SK-N-SH (cell line): ENCODE measurements at regions not wholly inside any gene's neighbourhood (a gene's known extent, or its start where the extent isn't known, plus 50 kb on each side); places are given as distances from the start of the nearest gene placed in this dataset.

Source experiments
- CHD2 ChIP-seq: fragments of 150-350 bp; IDR thresholded peaks from 2 replicates; pipeline ENCODE4 v1.6.1; 2018; ENCODE audit warnings: low read length; ENCODE audit not compliant: partially characterized antibody
- ELF1 ChIP-seq: IDR thresholded peaks from 2 replicates; pipeline ENCODE4 v1.4.0; 2012
- FOXJ3 ChIP-seq: sonication (generic); formaldehyde crosslinking; IDR thresholded peaks from 2 replicates; pipeline ENCODE4 v1.5.1; 2020; ENCODE audit warnings: mild to moderate bottlenecking, missing genetic modification reagents
- POLR2AphosphoS5 ChIP-seq: IDR thresholded peaks from 2 replicates; pipeline ENCODE4 v1.6.1; 2012; ENCODE audit warnings: low read depth, low read length
- RAD21 ChIP-seq: IDR thresholded peaks from 2 replicates; pipeline ENCODE4 v1.6.1; 2012; ENCODE audit warnings: mild to moderate bottlenecking, low read length
- SMC3 ChIP-seq: IDR thresholded peaks from 2 replicates; pipeline ENCODE4 v1.6.1; 2012; ENCODE audit warnings: low read depth, low read length, improper control_type of control experiment
- TCF12 ChIP-seq: IDR thresholded peaks from 2 replicates; pipeline ENCODE4 v1.4.0; 2012
- TEAD4 ChIP-seq: IDR thresholded peaks from 2 replicates; pipeline ENCODE4 v1.4.0; 2012; ENCODE audit warnings: mild to moderate bottlenecking, borderline replicate concordance; ENCODE audit not compliant: insufficient read depth
- YY1 ChIP-seq: IDR thresholded peaks from 2 replicates; pipeline ENCODE4 v1.4.0; 2012; ENCODE audit warnings: low read depth, mild to moderate bottlenecking
- TF ChIP-seq, protein P1 (sequence below): fragments of 200-600 bp; sonication (generic); IDR thresholded peaks from 2 replicates; pipeline ENCODE4 v1.6.1; 2017; ENCODE audit warnings: antibody characterized with exemption, mild to moderate bottlenecking, moderate library complexity
- TF ChIP-seq, protein P2 (sequence below): IDR thresholded peaks from 2 replicates; pipeline ENCODE4 v1.4.0; 2012; ENCODE audit warnings: low read depth, borderline replicate concordance
- TF ChIP-seq, protein P3 (sequence below): IDR thresholded peaks from 2 replicates; pipeline ENCODE4 v1.4.0; 2012; ENCODE audit warnings: low read depth, borderline replicate concordance
- TF ChIP-seq, protein P4 (sequence below): IDR thresholded peaks from 2 replicates; pipeline ENCODE4 v1.4.0; 2012; ENCODE audit warnings: low read depth

DNA sequence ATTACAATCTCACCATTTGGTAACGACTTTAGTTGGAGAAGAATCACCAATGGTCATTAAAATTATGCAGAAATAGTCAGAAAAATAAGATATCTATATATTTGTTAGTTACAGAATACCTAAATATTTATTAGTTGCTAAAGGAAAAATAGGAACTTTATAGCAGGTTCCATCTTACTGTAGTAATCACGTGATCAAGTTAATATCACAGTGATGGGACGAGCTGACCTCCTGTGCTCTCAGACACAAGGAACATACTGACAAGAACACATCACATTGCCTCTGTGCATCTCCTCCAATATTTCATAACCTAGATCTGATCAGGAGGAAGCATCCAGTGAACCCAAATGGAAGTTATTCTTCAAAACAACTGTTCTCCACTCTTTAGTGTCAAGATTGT lies 215.3 kb downstream of the GALR1 start:
- TF ChIP-seq TCF12 (no peak), FOXJ3 (no peak), RAD21 (no peak), TEAD4 (no peak), POLR2AphosphoS5 (no peak), CHD2 (no peak), ELF1 (no peak), YY1 (no peak), SMC3 (no peak)
- TF ChIP-seq, protein P1, sequence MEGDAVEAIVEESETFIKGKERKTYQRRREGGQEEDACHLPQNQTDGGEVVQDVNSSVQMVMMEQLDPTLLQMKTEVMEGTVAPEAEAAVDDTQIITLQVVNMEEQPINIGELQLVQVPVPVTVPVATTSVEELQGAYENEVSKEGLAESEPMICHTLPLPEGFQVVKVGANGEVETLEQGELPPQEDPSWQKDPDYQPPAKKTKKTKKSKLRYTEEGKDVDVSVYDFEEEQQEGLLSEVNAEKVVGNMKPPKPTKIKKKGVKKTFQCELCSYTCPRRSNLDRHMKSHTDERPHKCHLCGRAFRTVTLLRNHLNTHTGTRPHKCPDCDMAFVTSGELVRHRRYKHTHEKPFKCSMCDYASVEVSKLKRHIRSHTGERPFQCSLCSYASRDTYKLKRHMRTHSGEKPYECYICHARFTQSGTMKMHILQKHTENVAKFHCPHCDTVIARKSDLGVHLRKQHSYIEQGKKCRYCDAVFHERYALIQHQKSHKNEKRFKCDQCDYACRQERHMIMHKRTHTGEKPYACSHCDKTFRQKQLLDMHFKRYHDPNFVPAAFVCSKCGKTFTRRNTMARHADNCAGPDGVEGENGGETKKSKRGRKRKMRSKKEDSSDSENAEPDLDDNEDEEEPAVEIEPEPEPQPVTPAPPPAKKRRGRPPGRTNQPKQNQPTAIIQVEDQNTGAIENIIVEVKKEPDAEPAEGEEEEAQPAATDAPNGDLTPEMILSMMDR, result no peak
- TF ChIP-seq, protein P2, sequence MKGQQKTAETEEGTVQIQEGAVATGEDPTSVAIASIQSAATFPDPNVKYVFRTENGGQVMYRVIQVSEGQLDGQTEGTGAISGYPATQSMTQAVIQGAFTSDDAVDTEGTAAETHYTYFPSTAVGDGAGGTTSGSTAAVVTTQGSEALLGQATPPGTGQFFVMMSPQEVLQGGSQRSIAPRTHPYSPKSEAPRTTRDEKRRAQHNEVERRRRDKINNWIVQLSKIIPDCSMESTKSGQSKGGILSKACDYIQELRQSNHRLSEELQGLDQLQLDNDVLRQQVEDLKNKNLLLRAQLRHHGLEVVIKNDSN, result no peak
- TF ChIP-seq, protein P3, sequence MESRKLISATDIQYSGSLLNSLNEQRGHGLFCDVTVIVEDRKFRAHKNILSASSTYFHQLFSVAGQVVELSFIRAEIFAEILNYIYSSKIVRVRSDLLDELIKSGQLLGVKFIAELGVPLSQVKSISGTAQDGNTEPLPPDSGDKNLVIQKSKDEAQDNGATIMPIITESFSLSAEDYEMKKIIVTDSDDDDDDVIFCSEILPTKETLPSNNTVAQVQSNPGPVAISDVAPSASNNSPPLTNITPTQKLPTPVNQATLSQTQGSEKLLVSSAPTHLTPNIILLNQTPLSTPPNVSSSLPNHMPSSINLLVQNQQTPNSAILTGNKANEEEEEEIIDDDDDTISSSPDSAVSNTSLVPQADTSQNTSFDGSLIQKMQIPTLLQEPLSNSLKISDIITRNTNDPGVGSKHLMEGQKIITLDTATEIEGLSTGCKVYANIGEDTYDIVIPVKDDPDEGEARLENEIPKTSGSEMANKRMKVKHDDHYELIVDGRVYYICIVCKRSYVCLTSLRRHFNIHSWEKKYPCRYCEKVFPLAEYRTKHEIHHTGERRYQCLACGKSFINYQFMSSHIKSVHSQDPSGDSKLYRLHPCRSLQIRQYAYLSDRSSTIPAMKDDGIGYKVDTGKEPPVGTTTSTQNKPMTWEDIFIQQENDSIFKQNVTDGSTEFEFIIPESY, result no peak
- TF ChIP-seq, protein P4, sequence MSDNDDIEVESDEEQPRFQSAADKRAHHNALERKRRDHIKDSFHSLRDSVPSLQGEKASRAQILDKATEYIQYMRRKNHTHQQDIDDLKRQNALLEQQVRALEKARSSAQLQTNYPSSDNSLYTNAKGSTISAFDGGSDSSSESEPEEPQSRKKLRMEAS, result no peak
